ENCODE measurements at regions not wholly inside any gene's neighbourhood (a gene's known extent, or its start where the extent isn't known, plus 50 kb on each side); places are given as distances from the start of the nearest gene placed in this dataset.

GRCh38 chr5:61735995-61736394, 403.9 kb downstream of the ZSWIM6 start:
- TF ChIP-seq CTCF (IDR thresholded peaks at IDR 0.05; ENCODE audit: borderline replicate concordance, extremely low read depth, low read length, poor library complexity, severe bottlenecking) (no peak), EZH2 (IDR thresholded peaks at IDR 0.05; ENCODE audit: borderline replicate concordance, low read depth, low read length, severe bottlenecking) (no peak)
